K562 (cell line): ENCODE measurements at regions not wholly inside any gene's neighbourhood (a gene's known extent, or its start where the extent isn't known, plus 50 kb on each side); places are given as distances from the start of the nearest gene placed in this dataset.
A peak's percentile ranks its signal among the peaks of the same experiment; 100 is the strongest.

Experiments used
- ATF1 ChIP-seq, 2 experiments: fragments of 450-650 bp in 1 of 2; IDR thresholded peaks; 2 replicates each; pipeline ENCODE4 v1.6.1; 2016; ENCODE audit warnings: missing compliant biosample characterization in 1 of 2, missing genetic modification characterization in 1 of 2
- C11orf30 ChIP-seq: fragments of 450-650 bp; IDR thresholded peaks from 2 replicates; pipeline ENCODE4 v1.6.1; 2016; ENCODE audit warnings: low read depth, mild to moderate bottlenecking
- FOXK2 ChIP-seq, 2 experiments: fragments of 450-650 bp; IDR thresholded peaks in 1 of 2; conservative IDR thresholded peaks in 1 of 2; 2 replicates each; pipeline ENCODE4 v1.6.1; 2016; ENCODE audit warnings: low read depth in 2 of 2, mild to moderate bottlenecking in 1 of 2
- GTF2A2 ChIP-seq: IDR thresholded peaks from 2 replicates; pipeline ENCODE4 v1.6.1; 2016; ENCODE audit warnings: mild to moderate bottlenecking, missing genetic modification characterization, missing compliant biosample characterization
- L3MBTL2 ChIP-seq: fragments of 450-650 bp; IDR thresholded peaks from 2 replicates; pipeline ENCODE4 v1.6.1; 2016; ENCODE audit warnings: mild to moderate bottlenecking, moderate library complexity
- MAFF ChIP-seq: IDR thresholded peaks from 2 replicates; pipeline ENCODE4 v1.6.1; 2012; ENCODE audit warnings: low read length, improper control_type of control experiment
- MYC ChIP-seq, 2 experiments: fragments of 250-450 bp in 1 of 2; sonication (Bioruptor Pico) in 1 of 2; IDR thresholded peaks; 2 replicates each; pipeline versions ENCODE4 v1.5.1 to v1.6.1; 2012 to 2021; ENCODE audit warnings: low read depth in 2 of 2, borderline replicate concordance in 1 of 2, improper control_type of control experiment in 1 of 2, low read length in 1 of 2, mild to moderate bottlenecking in 1 of 2, moderate library complexity in 1 of 2
- POLR2AphosphoS2 ChIP-seq: IDR thresholded peaks from 2 replicates; pipeline ENCODE4 v1.6.1; 2012; ENCODE audit warnings: low read length, improper control_type of control experiment
- POU5F1 ChIP-seq: fragments of 150-350 bp; IDR thresholded peaks from 2 replicates; pipeline ENCODE4 v1.6.1; 2014; ENCODE audit warnings: borderline replicate concordance, low read length, low read depth, mild to moderate bottlenecking; ENCODE audit not compliant: partially characterized antibody
- SLC30A9 ChIP-seq: fragments of 250-450 bp; sonication (Bioruptor Pico); IDR thresholded peaks from 2 replicates; pipeline ENCODE4 v1.8.0; 2022; ENCODE audit warnings: mild to moderate bottlenecking, moderate library complexity
- SNAPC5 ChIP-seq: fragments of 250-450 bp; sonication (Bioruptor Pico); IDR thresholded peaks from 2 replicates; pipeline ENCODE4 v1.8.0; 2021; ENCODE audit warnings: moderate library complexity, mild to moderate bottlenecking, inconsistent platforms
- SP1 ChIP-seq: sonication (generic); formaldehyde crosslinking; IDR thresholded peaks from 2 replicates; pipeline ENCODE4 v1.8.1; 2022; ENCODE audit warnings: mild to moderate bottlenecking, missing genetic modification reagents
- SREBF2 ChIP-seq: sonication (generic); formaldehyde crosslinking; IDR thresholded peaks from 2 replicates; pipeline ENCODE4 v1.4.0; 2020; ENCODE audit warnings: mild to moderate bottlenecking, missing genetic modification reagents
- TARDBP ChIP-seq: fragments of 450-650 bp; IDR thresholded peaks from 2 replicates; pipeline ENCODE4 v1.6.1; 2016
- TBL1XR1 ChIP-seq, 2 experiments: IDR thresholded peaks; 2 replicates each; pipeline ENCODE4 v1.6.1; 2012; ENCODE audit warnings: improper control_type of control experiment in 2 of 2, low read length in 2 of 2, mild to moderate bottlenecking in 1 of 2
- TRIM24 ChIP-seq, 2 experiments: fragments of 450-650 bp; IDR thresholded peaks; 2 replicates each; pipeline ENCODE4 v1.6.1; 2016
- XRCC3 ChIP-seq: fragments of 450-650 bp; IDR thresholded peaks from 2 replicates; pipeline ENCODE4 v1.6.1; 2017; ENCODE audit warnings: mild to moderate bottlenecking, moderate library complexity
- ZKSCAN1 ChIP-seq: fragments of 150-350 bp; IDR thresholded peaks from 2 replicates; pipeline ENCODE4 v1.6.1; 2016; ENCODE audit warnings: low read depth, low read length
- ZNF124 ChIP-seq: sonication (generic); formaldehyde crosslinking; IDR thresholded peaks from 2 replicates; pipeline ENCODE4 v1.8.1; 2022; ENCODE audit warnings: missing genetic modification reagents
- ZZZ3 ChIP-seq: fragments of 450-650 bp; IDR thresholded peaks from 2 replicates; pipeline ENCODE4 v1.6.1; 2016; ENCODE audit warnings: antibody characterized with exemption, mild to moderate bottlenecking, moderate library complexity
- TF ChIP-seq, protein P1 (sequence below): fragments of 450-650 bp; IDR thresholded peaks from 2 replicates; pipeline ENCODE4 v1.6.1; 2017; ENCODE audit warnings: antibody characterized with exemption, mild to moderate bottlenecking

DNA sequence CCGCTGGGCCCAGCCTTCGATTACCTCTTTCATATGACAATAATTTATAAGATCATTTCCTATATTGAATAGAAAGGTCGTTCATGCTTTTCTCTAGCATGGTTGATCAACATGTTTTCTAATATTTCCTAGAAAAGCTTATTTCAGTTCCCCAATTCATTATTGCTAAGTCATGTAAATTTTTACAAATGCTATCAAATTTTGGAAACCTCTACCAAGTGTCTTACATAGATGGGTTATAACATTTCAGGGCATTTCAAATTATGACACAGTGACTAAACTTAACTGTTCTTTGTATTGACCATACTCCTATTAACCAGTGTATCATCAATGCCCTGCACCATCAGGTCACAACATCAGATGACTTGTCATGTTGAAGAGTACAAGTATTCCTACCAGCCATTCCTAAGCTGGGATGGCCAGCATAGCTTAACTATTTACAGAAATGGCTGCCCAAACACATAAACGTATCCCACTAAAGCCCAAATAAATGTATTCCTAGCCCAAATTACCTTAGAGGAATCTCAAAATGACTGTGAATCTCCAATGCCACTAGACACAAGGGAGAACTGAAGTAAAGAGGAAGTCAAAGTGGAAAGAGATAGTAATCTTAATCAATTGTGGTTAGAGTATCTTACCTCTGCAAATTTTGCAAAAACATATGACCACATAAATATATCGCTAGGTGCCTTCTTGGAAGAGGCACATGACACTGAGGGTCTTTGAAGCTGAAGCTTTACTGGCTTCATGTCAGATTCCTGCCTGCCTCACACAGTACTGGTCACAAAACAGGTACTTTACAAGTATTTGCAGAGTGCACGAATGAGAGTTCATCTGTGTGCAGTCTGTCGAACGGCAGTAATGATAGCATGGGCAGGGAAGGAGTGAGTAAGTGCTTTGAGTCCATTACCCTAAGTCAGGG lies 87.3 kb upstream of the TLK1 start (continued):
- no peak for TF ChIP-seq SLC30A9
- 0 out of 4 replicates have a peak, but pooled peaks of 1 of the 2 experiments have one; percentile 25 for TF ChIP-seq TRIM24 (IDR thresholded peaks at IDR 0.05)
- TF ChIP-seq MYC (IDR thresholded peaks at IDR 0.05; ENCODE audit: low read depth, low read length) = 0 out of 2 replicates have a peak, but pooled peaks have one; percentile 20
- TF ChIP-seq MYC (CRISPR knock-in tag; IDR thresholded peaks at IDR 0.05; ENCODE audit: borderline replicate concordance, low read depth) = no peak
- TF ChIP-seq FOXK2 (conservative IDR thresholded peaks at IDR 0.05 in 1 of 2, IDR thresholded peaks at IDR 0.05 in 1 of 2; ENCODE audit: low read depth in 2 of 2) = no peak
- no peak for TF ChIP-seq GTF2A2 (tag)
- peak in 1 of 2 experiments; percentile 32; a peak in 1 of 4 replicates for TF ChIP-seq TBL1XR1 (IDR thresholded peaks at IDR 0.05; ENCODE audit: low read length in 2 of 2)
- peak; percentile 35; the same call in 1 of the 2 replicates for TF ChIP-seq MAFF
- TF ChIP-seq TARDBP = no peak
- TF ChIP-seq L3MBTL2 = peak; percentile 86
- TF ChIP-seq ATF1 (CRISPR knock-in tag; IDR thresholded peaks at IDR 0.05) = no peak
- no peak for TF ChIP-seq ATF1 (tag; IDR thresholded peaks at IDR 0.05)
- peak; percentile 74 for TF ChIP-seq SP1 (CRISPR knock-in tag)
- no peak for TF ChIP-seq POLR2AphosphoS2
- TF ChIP-seq C11orf30 = peak; percentile 66; the same call in 1 of the 2 replicates
- no peak for TF ChIP-seq ZNF124 (CRISPR knock-in tag)
- TF ChIP-seq ZZZ3 = no peak
- no peak for TF ChIP-seq SREBF2
- TF ChIP-seq ZKSCAN1 = no peak
- no peak for TF ChIP-seq SNAPC5 (CRISPR knock-in tag)
- TF ChIP-seq POU5F1 = no peak
- TF ChIP-seq, protein P1, sequence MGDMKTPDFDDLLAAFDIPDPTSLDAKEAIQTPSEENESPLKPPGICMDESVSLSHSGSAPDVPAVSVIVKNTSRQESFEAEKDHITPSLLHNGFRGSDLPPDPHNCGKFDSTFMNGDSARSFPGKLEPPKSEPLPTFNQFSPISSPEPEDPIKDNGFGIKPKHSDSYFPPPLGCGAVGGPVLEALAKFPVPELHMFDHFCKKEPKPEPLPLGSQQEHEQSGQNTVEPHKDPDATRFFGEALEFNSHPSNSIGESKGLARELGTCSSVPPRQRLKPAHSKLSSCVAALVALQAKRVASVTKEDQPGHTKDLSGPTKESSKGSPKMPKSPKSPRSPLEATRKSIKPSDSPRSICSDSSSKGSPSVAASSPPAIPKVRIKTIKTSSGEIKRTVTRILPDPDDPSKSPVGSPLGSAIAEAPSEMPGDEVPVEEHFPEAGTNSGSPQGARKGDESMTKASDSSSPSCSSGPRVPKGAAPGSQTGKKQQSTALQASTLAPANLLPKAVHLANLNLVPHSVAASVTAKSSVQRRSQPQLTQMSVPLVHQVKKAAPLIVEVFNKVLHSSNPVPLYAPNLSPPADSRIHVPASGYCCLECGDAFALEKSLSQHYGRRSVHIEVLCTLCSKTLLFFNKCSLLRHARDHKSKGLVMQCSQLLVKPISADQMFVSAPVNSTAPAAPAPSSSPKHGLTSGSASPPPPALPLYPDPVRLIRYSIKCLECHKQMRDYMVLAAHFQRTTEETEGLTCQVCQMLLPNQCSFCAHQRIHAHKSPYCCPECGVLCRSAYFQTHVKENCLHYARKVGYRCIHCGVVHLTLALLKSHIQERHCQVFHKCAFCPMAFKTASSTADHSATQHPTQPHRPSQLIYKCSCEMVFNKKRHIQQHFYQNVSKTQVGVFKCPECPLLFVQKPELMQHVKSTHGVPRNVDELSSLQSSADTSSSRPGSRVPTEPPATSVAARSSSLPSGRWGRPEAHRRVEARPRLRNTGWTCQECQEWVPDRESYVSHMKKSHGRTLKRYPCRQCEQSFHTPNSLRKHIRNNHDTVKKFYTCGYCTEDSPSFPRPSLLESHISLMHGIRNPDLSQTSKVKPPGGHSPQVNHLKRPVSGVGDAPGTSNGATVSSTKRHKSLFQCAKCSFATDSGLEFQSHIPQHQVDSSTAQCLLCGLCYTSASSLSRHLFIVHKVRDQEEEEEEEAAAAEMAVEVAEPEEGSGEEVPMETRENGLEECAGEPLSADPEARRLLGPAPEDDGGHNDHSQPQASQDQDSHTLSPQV = peak; percentile 28; the same call in 1 of the 2 replicates
- TF ChIP-seq XRCC3 = no peak
